ENCODE measurements at regions not wholly inside any gene's neighbourhood (a gene's known extent, or its start where the extent isn't known, plus 50 kb on each side); places are given as distances from the start of the nearest gene placed in this dataset.

- TF ChIP-seq OSR1 (CRISPR knock-in tag; IDR thresholded peaks at IDR 0.05) = no peak
- no peak for TF ChIP-seq ISL1 (CRISPR knock-in tag; IDR thresholded peaks at IDR 0.05)
- TF ChIP-seq, protein P1, sequence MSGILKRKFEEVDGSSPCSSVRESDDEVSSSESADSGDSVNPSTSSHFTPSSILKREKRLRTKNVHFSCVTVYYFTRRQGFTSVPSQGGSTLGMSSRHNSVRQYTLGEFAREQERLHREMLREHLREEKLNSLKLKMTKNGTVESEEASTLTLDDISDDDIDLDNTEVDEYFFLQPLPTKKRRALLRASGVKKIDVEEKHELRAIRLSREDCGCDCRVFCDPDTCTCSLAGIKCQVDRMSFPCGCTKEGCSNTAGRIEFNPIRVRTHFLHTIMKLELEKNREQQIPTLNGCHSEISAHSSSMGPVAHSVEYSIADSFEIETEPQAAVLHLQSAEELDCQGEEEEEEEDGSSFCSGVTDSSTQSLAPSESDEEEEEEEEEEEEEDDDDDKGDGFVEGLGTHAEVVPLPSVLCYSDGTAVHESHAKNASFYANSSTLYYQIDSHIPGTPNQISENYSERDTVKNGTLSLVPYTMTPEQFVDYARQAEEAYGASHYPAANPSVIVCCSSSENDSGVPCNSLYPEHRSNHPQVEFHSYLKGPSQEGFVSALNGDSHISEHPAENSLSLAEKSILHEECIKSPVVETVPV (CRISPR knock-in tag; IDR thresholded peaks at IDR 0.05) = no peak
Observed at GRCh38 chrX:124690495-124690894, 344.1 kb downstream of the SH2D1A start (continued).

- TF ChIP-seq ZNF565 (CRISPR knock-in tag; conservative IDR thresholded peaks at IDR 0.05; ENCODE audit: low read depth) = no peak
- TF ChIP-seq ZFP30 (CRISPR knock-in tag; IDR thresholded peaks at IDR 0.05) = no peak
- TF ChIP-seq, protein P2, sequence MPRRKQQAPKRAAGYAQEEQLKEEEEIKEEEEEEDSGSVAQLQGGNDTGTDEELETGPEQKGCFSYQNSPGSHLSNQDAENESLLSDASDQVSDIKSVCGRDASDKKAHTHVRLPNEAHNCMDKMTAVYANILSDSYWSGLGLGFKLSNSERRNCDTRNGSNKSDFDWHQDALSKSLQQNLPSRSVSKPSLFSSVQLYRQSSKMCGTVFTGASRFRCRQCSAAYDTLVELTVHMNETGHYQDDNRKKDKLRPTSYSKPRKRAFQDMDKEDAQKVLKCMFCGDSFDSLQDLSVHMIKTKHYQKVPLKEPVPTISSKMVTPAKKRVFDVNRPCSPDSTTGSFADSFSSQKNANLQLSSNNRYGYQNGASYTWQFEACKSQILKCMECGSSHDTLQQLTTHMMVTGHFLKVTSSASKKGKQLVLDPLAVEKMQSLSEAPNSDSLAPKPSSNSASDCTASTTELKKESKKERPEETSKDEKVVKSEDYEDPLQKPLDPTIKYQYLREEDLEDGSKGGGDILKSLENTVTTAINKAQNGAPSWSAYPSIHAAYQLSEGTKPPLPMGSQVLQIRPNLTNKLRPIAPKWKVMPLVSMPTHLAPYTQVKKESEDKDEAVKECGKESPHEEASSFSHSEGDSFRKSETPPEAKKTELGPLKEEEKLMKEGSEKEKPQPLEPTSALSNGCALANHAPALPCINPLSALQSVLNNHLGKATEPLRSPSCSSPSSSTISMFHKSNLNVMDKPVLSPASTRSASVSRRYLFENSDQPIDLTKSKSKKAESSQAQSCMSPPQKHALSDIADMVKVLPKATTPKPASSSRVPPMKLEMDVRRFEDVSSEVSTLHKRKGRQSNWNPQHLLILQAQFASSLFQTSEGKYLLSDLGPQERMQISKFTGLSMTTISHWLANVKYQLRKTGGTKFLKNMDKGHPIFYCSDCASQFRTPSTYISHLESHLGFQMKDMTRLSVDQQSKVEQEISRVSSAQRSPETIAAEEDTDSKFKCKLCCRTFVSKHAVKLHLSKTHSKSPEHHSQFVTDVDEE (CRISPR knock-in tag; IDR thresholded peaks at IDR 0.05) = no peak
- TF ChIP-seq, protein P3, sequence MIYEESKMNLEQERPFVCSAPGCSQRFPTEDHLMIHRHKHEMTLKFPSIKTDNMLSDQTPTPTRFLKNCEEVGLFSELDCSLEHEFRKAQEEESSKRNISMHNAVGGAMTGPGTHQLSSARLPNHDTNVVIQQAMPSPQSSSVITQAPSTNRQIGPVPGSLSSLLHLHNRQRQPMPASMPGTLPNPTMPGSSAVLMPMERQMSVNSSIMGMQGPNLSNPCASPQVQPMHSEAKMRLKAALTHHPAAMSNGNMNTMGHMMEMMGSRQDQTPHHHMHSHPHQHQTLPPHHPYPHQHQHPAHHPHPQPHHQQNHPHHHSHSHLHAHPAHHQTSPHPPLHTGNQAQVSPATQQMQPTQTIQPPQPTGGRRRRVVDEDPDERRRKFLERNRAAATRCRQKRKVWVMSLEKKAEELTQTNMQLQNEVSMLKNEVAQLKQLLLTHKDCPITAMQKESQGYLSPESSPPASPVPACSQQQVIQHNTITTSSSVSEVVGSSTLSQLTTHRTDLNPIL (CRISPR knock-in tag; IDR thresholded peaks at IDR 0.05; ENCODE audit: low read depth) = no peak
- TF ChIP-seq OSR1 (CRISPR knock-in tag; IDR thresholded peaks at IDR 0.05) = no peak
- TF ChIP-seq ZNF8 (CRISPR knock-in tag; IDR thresholded peaks at IDR 0.05) = no peak
- TF ChIP-seq ZC3H10 (CRISPR knock-in tag; IDR thresholded peaks at IDR 0.05) = no peak
- no peak for TF ChIP-seq CSDC2 (CRISPR knock-in tag; IDR thresholded peaks at IDR 0.05)
- TF ChIP-seq PPARA (CRISPR knock-in tag; IDR thresholded peaks at IDR 0.05; ENCODE audit: borderline replicate concordance) = no peak
- TF ChIP-seq ZFP3 (CRISPR knock-in tag; IDR thresholded peaks at IDR 0.05) = no peak
- TF ChIP-seq BACH2 (CRISPR knock-in tag; IDR thresholded peaks at IDR 0.05; ENCODE audit: borderline replicate concordance) = no peak
- no peak for TF ChIP-seq ISL1 (CRISPR knock-in tag; IDR thresholded peaks at IDR 0.05)
- ATAC-seq = no peak
Observed at GRCh38 chrX:124699876-124700275, 353.5 kb downstream of the SH2D1A start.

DNA sequence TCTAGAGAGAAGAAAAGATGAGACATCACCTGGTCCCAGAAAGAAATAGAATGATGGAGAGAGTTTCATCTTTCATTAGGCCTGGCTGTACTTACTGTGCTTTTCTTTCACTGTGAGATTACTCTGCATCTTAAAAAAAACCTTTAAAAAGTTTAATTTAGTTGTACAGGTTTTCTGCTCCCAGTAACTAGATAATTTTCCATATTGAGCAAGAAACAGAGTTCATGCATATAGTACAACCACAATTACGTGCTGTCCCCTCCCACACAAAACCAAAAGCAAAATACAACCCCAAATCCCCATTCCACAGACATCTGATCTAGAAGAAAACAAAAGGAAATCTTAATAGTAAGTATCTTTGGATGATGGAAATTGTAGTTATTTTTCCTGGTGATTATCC, 371.2 kb downstream of the SH2D1A start:
- no peak for ATAC-seq
- TF ChIP-seq, protein P1 (CRISPR knock-in tag; IDR thresholded peaks at IDR 0.05) = no peak
- TF ChIP-seq POU6F1 (CRISPR knock-in tag; IDR thresholded peaks at IDR 0.05; ENCODE audit: borderline replicate concordance, low read depth) (no peak), ZFP3 (CRISPR knock-in tag; IDR thresholded peaks at IDR 0.05) (no peak), PPARA (CRISPR knock-in tag; IDR thresholded peaks at IDR 0.05; ENCODE audit: borderline replicate concordance) (no peak), GLIS3 (CRISPR knock-in tag; IDR thresholded peaks at IDR 0.05) (no peak), ARNTL (CRISPR knock-in tag; IDR thresholded peaks at IDR 0.05; ENCODE audit: borderline replicate concordance, low read depth) (no peak), TOX (CRISPR knock-in tag; IDR thresholded peaks at IDR 0.05; ENCODE audit: borderline replicate concordance) (no peak), ZFP30 (CRISPR knock-in tag; IDR thresholded peaks at IDR 0.05) (no peak), ISL1 (CRISPR knock-in tag; IDR thresholded peaks at IDR 0.05) (no peak), SNAI2 (CRISPR knock-in tag; IDR thresholded peaks at IDR 0.05) (no peak), BACH2 (CRISPR knock-in tag; IDR thresholded peaks at IDR 0.05; ENCODE audit: borderline replicate concordance) (no peak), ZNF70 (CRISPR knock-in tag; IDR thresholded peaks at IDR 0.05) (no peak), ZNF565 (CRISPR knock-in tag; conservative IDR thresholded peaks at IDR 0.05; ENCODE audit: low read depth) (no peak)
- TF ChIP-seq, protein P4, sequence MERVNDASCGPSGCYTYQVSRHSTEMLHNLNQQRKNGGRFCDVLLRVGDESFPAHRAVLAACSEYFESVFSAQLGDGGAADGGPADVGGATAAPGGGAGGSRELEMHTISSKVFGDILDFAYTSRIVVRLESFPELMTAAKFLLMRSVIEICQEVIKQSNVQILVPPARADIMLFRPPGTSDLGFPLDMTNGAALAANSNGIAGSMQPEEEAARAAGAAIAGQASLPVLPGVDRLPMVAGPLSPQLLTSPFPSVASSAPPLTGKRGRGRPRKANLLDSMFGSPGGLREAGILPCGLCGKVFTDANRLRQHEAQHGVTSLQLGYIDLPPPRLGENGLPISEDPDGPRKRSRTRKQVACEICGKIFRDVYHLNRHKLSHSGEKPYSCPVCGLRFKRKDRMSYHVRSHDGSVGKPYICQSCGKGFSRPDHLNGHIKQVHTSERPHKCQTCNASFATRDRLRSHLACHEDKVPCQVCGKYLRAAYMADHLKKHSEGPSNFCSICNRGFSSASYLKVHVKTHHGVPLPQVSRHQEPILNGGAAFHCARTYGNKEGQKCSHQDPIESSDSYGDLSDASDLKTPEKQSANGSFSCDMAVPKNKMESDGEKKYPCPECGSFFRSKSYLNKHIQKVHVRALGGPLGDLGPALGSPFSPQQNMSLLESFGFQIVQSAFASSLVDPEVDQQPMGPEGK (CRISPR knock-in tag; IDR thresholded peaks at IDR 0.05; ENCODE audit: borderline replicate concordance) = no peak
- TF ChIP-seq, protein P2 (CRISPR knock-in tag; IDR thresholded peaks at IDR 0.05) = no peak
